AG08396 (cell line): ENCODE measurements at regions not wholly inside any gene's neighbourhood (a gene's known extent, or its start where the extent isn't known, plus 50 kb on each side); places are given as distances from the start of the nearest gene placed in this dataset.

ENCODE experiments used
- DNase-seq: peaks from one replicate; pipeline ENCODE4 v3.0.0; 2012; ENCODE audit warnings: low spot score, mixed read lengths

DNA sequence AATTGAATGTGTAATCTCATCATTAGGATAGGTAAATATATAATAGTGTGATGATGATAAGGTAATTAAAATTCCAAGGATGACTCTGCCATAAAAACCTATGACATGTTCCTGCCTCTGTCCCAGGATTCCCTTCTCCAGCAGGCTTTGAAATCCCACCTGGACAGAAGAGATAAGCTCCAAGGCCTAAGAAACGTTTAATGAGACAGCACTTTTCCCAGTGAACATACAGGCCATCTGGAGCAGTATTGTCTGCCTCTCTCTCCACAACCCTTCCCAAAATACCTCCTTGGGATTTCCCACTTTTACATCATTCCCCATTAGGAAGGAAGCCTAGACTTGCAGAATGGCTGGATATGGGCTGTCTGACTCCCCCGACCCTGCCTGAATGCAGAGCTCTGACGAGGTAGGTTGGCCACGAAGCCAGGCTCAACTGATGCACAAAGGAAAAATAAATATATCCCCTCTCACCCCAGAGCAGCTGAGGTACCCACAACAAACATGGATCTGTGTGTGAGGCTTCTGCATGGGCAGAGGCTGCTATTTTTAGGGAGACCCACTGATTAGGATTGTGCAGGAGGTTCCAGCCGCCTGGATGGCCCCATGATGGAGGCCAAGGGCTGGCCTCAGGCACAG is 71.0 kb downstream of the TMPRSS5 start:
- no peak for DNase-seq

DNA sequence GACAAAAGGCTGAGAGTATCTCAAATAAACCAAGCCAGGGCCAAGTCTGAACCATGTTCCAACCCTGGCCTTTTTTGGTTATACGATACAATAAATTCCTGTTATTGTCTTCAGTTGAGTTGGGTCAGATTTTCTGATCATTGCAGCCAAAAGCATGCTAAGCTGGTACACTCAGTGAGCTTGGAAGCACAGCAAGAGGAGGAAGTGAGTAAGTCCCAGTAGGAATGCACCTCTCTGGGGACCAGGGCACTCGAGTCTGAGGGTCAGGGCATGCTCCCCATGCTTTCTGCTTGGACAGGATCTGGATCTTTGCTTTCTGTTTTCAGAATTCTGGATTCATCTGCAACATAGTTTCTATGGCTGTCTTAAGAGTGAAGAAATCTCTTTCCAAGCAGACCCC is 73.1 kb downstream of the TMPRSS5 start:
- no peak for DNase-seq

DNA sequence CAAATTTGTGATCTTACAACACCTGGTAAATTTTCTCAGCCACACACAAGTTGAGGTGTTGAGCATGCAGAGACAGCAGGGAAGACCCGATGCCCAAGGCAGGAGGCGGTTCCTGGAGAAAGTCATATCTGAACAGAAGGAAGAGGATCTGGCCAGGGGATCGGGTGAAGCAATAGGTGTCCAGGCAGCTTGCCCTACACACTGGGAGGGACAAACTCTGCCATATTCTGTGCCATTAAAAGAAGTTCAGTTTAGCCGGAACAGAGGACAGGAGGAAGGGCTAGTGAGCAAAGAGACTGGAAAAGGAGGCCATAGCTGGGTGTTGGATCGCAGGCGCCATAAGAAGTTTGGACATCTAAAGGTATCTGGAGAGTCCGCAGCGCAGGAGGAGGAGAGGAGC is 76.5 kb downstream of the TMPRSS5 start:
- no peak for DNase-seq

DNA sequence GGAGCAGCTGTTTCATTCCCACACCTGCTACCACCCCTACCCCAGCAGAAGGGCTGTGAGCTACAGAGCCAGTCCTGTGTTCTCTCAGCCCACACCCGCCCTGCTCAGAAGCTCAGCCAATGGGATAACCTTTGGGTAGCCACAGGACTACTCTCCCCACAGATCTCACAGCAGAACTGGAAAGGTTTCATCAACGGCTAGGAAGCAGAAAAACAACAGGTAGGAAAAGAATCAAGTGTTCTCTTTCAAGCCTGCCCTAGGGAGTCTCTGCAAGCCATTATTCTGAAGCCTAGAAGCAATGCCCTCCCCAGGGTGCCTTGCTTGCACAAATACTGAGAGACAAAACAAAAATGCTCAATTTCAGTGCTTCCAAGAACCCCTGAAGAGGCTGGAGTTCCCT is 77.2 kb downstream of the TMPRSS5 start:
- DNase-seq: no peak

DNA sequence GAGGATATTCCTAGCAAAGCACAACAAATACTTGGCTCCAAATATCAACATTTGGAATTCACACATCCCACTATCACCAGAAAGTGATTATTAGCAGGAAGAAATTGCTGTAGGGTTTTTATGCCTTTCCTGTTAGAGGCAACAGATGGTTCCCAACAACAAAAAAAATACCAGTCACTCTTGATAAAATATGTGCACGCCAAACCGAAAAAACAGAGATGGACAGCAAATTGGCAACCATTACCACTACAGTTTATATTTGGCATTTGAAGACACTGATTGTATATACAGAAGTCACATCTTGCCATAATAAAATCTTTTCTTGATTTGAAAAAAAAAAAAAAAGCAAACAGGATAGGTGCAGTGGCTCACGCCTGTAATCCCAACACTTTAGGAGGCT is 78.2 kb downstream of the TMPRSS5 start:
- DNase-seq: no peak

DNA sequence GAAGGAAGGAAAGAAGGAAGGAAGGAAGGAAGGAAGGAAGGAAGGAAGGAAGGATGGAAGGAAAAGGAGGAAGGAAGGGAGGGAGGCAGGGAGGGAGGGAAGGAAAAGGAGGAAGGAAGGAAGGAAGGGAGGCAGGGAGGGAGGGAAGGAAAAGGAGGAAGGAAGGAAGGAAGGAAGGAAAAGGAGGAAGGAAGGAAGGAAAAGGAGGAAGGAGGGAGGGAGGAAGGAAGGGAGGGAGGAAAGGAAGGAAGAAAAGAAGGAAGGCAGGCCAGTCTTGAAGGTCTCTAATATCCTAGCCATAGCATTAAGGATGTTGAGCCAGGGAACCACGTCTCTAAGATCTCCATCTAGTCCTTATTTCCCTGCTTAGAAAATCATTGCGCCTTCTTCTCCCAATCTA is 78.8 kb downstream of the TMPRSS5 start:
- DNase-seq: no peak

DNA sequence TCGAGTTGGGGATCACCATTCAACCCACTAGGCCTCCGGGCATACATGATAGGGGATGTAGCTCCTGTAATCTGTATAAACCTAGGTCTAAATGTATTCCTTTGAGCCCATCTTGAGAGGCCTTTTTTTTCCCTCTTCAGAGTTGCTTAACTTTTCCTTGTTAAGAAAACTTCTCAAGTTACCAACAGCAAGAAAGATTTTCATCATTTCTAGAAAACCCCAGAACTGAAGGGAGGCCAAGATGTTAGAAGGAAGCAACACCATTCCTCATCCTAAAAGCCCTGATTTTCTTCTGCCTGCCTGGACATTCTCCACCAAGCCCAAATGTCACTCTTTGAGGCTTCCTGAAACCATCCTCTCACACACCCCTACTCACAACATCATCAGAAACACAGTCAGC is 79.4 kb downstream of the TMPRSS5 start:
- DNase-seq: no peak

DNA sequence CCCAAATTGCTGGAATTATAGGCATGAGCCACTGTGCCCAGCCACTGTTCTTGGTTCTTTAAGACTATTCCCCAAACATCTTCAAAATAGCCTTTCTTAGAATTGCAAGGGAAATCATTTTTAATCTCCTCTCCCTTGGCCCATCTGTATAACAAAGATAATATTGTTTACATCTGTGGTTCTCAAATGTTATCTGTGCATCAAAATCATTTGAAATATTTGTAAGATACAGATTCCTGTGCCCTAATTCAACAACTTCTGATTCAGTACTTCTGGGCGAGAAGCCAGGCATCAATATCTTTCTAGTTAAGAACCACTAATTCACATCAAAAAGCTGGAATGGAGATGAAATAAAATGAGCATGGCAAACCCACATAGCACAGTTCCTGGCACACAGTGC is 83.0 kb downstream of the TMPRSS5 start:
- no peak for DNase-seq

DNA sequence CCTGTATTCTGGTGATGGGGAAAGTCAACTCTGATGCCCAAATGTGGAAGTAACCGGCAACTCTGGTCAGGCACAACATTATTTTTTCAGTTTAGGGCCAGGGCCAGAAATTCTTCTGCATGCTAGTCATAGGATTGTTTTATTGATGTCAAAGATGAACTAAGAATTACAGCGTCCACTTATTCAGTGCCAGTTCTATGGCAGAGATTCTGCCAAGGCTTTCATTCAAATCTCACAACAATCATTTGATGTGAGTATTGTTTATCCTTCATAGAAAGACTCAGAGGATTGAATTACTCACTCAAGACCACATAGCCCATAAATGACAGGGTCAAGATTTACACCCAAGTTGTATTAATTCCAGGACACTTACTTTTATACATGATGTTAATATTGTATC is 87.7 kb downstream of the TMPRSS5 start:
- DNase-seq: peak; percentile 22

DNA sequence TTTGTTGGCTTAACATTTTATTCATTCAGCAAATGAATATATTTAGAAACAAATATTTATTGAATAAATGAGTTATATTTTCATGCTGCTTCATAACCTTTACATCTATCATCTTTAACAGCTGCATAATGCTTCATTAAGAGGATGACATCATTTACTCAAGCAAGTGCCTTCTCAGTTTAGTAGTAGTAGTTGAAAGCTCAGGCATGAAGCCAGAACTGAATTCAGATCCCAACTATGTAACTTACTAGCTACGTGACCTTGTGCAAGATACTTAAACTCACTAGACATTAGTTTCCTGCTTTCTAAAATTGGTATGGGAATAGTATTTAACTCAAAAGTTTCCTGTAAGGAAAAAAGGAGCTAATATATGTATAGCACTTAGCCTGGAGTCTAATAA is 90.3 kb downstream of the TMPRSS5 start:
- DNase-seq: no peak

DNA sequence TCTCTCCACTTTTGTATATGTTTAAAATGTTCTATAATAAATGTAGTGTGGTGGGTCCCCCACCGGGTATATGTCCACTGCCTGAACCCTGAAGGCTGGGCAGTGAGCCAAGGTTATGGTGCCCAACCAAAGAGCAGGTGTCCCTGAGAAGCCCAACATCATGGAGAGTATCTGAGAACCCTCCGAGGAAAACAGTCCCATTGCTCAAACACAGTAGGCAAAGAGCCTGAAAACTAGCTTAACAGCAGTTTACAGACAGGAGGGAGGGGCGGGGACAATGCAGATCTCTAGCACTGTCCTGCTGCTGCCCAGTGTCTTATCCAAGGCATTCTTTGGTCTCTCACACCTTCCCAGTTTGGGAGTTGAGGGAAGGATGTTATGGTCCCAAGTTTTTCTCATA is 91.0 kb downstream of the TMPRSS5 start:
- no peak for DNase-seq

DNA sequence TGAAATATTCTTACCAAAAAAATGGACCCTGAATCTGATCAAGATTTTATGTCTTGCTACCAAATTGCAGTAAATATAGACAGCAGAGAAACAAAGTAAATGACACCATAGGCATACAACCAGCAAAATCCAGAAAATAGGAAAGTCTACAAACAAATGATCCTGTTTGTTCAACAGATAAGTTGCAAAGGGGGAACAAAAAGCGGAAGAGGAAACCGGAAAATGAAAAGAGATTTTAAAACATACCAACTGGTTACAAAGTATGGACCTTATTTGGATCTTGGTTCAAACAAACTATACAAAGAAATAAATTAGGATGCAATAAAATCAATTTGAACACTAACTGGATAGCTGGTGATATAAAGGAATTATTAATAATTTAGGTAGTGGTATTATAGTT is 92.0 kb downstream of the TMPRSS5 start:
- no peak for DNase-seq

DNA sequence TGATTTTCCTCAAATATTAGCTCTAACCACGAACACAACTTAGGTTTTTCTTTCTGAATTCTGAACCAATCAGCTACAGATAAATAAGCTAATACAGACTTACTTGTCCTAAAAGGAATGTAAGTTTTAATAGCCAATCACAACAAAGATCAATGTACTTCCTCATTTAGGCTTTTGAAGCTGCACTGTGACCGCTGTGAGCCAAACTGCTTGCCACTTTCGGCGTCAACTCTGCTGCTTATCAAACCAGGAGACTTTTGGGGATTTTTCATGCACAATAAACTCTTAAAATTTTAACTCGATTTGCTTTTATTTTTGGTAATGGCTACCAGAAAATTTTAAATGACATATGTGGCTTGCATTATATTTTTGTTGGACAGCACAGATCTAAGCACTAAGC is 92.5 kb downstream of the TMPRSS5 start:
- no peak for DNase-seq

DNA sequence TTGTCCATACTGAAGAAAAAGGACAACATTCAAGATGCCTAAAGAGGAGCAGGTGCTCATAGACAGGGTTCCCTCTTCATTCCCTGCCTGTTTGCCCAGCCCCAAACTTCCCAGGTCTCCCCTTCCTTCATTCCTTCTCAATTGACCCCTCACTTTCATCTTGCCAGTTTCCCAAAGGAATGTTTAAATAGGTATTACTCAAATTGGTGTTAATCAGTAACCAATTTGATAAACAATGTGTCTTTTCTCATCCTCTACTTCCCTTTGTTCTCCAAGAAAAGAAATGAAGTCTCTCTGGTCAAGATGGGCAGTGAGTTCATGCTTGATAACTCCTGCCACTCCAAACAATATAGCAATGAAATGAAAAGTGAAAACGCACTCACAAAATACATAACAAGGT is 101.9 kb downstream of the TMPRSS5 start:
- no peak for DNase-seq

DNA sequence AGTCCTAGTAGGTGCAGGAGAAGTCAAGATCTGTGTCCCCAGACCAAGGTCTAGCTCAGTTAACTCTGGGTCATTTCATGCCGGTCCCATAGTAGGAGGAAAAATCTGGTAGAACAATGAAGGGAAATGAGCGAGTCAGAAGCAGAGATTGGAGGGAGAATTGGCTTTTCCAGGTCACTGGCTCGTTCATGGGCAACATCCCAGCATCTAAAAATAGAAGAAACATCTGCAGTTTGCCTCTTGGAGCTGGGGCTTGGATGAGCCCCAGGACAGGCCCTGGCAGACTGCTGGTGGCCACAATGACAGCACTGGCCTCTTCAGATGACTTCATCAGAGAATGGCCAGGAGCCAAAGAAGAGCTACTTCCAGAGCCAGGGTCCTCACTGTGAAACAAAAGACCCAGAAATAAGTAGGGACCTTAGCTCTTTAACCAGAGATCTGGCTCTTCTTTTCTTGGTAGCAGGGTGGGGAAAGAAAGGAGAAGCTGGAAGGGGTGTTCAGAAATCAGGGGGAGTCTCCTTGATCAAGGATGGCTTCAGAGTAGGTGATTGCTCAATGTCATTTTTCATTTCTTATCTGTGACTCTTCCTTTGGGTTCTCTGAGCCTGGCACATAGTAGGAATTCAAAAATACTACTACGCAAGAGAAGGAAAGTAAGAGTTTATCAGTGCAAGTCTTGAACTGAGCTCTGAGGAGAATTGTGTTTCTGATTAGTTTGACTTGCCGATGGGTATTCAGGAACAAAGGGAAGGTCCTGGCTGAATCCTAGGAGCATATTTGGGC is 102.6 kb downstream of the TMPRSS5 start:
- no peak for DNase-seq

DNA sequence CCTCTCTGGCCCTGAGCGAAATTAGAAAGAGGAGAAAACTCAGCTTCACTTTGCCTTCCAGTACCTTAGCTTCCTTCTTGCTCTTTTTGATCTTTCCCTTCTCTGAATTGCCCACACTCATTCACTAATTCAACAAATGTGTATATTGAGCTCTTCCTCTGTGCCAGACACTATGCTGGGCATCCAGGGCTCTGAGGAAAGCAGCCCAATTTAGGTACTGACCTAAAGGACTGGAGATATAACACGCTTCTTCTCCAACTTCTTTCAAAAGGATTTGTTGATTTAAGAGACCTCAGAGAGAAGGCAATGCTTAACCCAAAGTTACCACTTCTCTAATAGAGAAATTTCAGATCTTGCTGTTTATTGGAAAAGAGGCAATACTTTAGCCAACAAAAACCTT is 103.6 kb downstream of the TMPRSS5 start:
- no peak for DNase-seq

DNA sequence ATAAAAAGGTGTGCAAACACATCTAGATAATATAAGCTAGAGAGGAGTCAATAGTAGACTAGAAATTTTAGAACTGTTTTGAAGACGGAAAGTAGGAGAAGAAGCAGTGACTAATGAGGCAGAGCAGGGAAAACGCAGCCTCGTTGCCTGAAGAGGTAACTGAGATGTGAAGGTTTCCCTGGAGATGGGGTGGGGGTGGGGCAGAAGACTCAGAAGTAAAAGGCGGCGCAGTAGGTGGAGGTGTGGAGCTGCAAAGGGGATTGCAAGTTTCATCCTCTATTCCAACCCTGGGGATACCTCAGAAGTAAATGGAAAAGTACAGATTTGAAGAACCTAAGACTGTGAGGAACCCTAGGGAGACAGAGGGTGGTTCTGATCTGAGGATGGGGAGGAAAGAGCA is 109.5 kb downstream of the TMPRSS5 start:
- no peak for DNase-seq

DNA sequence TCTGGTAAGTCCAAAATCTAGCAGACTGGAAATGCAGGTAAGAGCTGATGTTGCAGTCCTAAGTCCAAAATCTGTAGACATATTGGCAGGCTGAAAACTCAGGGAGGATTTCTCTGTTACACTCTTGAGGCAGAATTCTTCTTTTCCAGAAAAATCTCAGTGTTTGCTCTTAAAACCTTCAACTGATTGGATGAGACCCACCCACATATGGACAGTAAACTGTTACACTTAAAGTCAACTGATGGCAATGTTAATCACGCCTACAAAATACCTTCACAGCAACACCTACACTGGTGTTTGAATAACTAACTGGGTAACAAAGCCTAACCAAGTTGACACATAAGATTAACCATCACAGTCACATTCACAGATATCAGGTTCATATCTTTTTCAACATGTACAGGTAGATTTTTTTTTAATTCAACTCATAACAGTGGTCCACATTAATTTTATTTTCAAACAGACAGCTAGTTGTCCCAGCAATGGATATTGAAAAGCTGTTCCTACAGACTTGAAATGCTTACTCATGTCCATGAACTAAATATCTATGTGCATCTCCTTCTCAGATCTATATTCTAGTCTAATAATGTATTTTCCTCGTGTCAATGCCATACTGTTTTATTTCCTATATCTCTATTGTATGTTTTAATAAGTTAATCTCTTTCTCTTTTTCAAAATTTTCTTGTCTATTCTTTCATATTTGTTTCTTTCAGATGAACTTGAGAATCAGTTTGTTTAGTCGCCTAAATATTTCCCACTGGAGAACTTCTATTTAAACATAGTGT is 110.1 kb downstream of the TMPRSS5 start:
- no peak for DNase-seq

DNA sequence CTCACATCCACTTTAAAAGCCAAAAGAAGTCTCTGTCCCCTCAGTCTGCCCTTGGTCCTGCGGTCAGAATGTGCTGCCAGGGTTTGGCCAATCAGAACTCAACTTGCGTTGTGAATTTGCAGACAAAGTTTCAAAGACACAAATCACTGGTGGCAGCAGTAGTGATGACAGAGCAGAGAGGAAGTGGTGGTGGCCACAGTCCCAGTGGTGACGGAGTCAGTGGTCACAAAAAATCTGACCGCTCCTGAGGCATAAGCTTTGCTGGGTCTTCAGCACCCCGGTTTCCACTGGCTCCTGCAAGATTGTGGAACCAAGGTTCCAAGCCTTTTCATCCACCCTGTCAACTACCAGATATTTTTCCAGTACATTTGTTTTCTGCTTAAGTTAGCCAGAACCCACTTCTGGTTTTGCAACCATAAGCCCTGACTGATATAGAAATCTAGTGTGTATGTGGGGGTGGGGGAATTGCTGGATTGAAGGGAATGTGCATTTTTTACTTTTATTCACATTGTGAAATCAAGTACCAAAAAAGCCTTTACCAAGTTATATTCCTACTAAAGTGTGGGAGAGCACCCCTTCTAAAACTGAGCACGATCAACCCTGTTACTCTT is 112.3 kb downstream of the TMPRSS5 start:
- DNase-seq: no peak

DNA sequence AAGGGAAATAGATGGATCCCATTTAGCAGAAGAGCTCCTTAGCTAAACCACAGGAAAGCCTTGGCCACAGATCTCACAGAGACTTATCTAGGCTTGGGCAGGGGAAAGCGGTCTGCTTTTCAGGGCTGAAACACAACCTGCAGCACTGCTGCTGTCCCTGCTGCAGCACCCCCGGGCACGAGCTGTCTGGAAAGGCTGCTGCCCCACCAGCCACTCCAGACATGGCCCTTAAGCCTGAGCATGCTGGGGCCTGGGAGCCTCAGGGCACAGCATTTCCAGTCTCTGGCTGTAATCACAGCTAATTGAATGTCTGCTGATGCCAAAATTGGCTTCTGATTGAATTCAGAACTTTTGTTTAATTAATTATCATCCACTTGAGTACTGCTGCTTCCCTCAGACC is 115.0 kb downstream of the TMPRSS5 start:
- DNase-seq: no peak

DNA sequence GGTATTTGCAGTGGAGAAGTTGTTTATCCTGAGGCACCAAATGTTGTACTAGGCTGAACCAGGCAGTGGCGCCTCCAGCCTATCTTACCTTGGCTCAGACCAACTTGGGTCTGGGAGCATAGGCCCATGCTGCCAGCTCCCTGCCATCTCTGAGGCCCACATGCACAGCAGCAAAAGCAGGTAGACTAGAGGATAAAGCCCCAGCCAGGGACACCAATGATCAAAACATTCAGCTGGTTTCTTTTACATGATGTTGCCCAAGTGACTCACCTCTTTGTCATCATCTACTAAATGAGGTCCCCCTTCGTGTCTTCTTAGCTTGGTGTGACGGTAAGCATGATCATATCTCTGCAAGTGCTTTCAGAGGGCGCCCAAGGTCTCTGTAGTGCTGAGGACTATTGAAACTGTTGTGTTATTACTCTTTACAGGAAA is 112.1 kb upstream of the DRD2 start:
- no peak for DNase-seq

DNA sequence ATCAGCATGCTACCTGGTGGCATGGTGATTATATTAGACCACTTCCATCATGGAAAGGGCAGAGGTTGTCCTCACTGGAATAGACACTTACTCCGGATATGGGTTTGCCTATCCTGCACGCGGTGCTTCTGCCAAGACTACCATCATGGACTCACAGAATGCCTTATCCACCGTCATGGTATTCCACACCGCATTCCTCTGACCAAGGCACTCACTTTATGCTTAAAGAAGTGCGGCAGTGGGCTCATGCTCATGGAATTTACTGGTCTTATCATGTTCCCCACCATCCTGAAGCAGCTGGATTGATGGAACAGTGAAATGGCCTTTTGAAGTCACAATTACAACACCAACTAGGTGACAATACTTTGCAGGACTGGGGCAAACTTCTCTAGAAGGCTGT is 109.2 kb upstream of the DRD2 start:
- no peak for DNase-seq

DNA sequence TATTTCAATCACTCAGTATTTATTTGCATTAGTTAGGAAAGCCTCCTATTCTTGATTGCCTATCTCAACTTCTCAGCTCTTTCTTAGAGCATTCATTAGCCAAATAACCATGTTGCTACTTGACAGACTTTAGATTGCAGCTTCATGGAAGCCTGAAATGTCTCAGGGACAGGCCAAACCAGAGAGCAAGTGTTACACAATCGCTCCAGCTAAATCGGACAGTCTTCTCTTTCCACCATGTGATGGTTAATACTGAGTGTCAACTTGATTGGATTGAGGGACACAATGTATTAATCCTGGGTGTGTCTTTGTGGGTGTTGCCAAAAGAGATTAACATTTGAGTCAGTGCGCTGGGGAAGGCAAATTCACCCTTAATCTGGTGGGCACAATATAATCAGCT is 106.5 kb upstream of the DRD2 start:
- no peak for DNase-seq
